ENCODE measurements at regions not wholly inside any gene's neighbourhood (a gene's known extent, or its start where the extent isn't known, plus 50 kb on each side); places are given as distances from the start of the nearest gene placed in this dataset.
"Not testable (repeated sequence)": the region's sequence is repeated elsewhere in the genome, so short reads cannot be mapped to it uniquely, and the experiment has no call there.

GRCh38 chr4:156113138-156113765 is 159.6 kb upstream of the CTSO start:
- H3K27me3 ChIP-seq (ENCODE audit: control insufficient read depth, insufficient read depth, low read length): no peaks in the 10 kb centered on the region
- peaks cover 55% of the 10 kb centered on the region for H3K4me1 ChIP-seq (ENCODE audit: control insufficient read depth, insufficient read depth, low read length)
- H3K4me3 ChIP-seq (ENCODE audit: low read length): no peak overlapping the region
- H3K9me3 ChIP-seq (replicated peaks; ENCODE audit: low read length): no peaks in the 10 kb centered on the region
- H3K36me3 ChIP-seq (ENCODE audit: insufficient read depth, low read length): no peaks in the 10 kb centered on the region
- H3K4me2 ChIP-seq (ENCODE audit: low read length): no peak overlapping the region
- H3K9ac ChIP-seq (ENCODE audit: low read depth, low read length): peak overlapping the region; percentile 14

GRCh38 chr4:156111686-156112085 is 158.0 kb upstream of the CTSO start:
- peak overlapping the region; percentile 7 for H3K4me2 ChIP-seq (ENCODE audit: low read length)
- no peaks in the 10 kb centered on the region for H3K27me3 ChIP-seq (ENCODE audit: control insufficient read depth, insufficient read depth, low read length)
- H3K36me3 ChIP-seq (ENCODE audit: insufficient read depth, low read length): no peaks in the 10 kb centered on the region
- no peak overlapping the region for H3K4me3 ChIP-seq (ENCODE audit: low read length)
- H3K9me3 ChIP-seq (replicated peaks; ENCODE audit: low read length): no peaks in the 10 kb centered on the region
- H3K4me1 ChIP-seq (ENCODE audit: control insufficient read depth, insufficient read depth, low read length): peaks cover 50% of the 10 kb centered on the region
- peak overlapping the region; percentile 59 for H3K9ac ChIP-seq (ENCODE audit: low read depth, low read length)

DNA sequence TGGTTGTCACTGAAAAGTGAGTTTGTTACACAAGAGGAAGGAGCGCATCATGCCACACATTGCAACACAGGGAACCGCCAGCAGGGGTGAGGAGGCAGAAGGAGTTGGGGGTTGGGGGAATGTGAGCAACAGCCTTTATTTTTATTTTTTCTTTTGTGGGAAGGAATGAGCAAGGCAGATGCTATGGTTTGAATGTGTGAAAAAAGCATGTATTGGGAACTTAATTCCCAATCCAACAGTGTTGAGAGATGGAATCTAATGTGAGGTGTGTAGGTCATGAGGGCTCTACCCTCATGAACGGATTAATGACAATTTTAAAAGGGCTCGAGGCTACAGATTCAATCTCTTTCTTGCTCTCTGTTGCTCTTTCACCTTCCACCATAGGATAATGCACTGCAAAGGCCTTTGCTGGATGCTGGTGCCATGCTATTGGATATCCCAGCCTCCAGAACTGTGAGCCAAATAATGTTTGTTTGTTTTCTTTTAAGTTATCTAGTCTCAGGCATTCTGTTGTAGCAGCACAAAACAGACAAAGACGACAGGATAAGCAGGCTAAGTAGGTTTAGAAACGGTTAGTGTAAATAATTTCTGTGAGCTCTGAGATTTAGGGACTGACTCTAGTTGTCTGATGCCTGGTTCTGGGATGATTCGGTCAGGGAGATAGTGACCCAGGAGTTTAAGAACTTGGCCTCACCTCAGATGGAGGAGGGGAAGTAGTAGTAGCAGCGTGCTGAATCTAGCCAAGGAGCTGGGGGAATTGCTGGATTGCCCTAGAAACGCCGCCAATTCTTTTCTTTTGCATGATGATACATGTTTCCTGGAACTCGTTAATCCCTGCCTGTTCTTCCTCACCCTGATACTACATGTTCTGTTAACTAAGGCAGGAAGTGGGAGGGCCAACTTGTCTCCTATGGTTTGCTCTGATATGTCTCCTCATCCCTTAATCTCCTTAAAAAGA is 156.6 kb upstream of the CTSO start:
- H3K36me3 ChIP-seq (ENCODE audit: insufficient read depth, low read length): no peaks in the 10 kb centered on the region
- no peaks in the 10 kb centered on the region for H3K9me3 ChIP-seq (replicated peaks; ENCODE audit: low read length)
- H3K4me2 ChIP-seq (ENCODE audit: low read length): peak overlapping the region; percentile 28
- H3K27me3 ChIP-seq (ENCODE audit: control insufficient read depth, insufficient read depth, low read length): no peaks in the 10 kb centered on the region
- no peak overlapping the region for H3K4me3 ChIP-seq (ENCODE audit: low read length)
- H3K9ac ChIP-seq (ENCODE audit: low read depth, low read length): peak overlapping the region; percentile 0
- peaks cover 42% of the 10 kb centered on the region for H3K4me1 ChIP-seq (ENCODE audit: control insufficient read depth, insufficient read depth, low read length)

DNA sequence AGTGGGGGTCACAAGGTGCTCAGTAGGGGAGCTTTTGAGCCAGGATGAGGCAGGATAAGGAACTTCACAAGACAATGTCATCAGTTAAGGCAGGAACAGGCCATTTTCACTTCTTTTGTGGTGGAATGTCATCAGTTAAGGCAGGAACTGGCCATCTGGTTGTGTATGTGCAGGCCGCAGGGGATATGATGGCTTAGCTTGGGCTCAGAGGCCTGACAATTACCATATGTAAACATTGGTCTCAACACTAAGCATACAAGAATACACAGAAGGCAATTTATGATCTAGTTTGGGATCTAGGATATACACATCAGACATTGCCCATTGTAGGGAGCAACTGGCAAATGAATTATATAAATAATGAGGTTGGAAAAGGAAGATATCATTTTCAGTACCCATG is 155.4 kb upstream of the CTSO start:
- H3K4me1 ChIP-seq (ENCODE audit: control insufficient read depth, insufficient read depth, low read length): peaks cover 33% of the 10 kb centered on the region
- H3K4me3 ChIP-seq (ENCODE audit: low read length); H3K36me3 ChIP-seq (ENCODE audit: insufficient read depth, low read length); H3K9me3 ChIP-seq (replicated peaks; ENCODE audit: low read length); H3K4me2 ChIP-seq (ENCODE audit: low read length); H3K9ac ChIP-seq (ENCODE audit: low read depth, low read length); H3K27me3 ChIP-seq (ENCODE audit: control insufficient read depth, insufficient read depth, low read length): not testable (repeated sequence)

DNA sequence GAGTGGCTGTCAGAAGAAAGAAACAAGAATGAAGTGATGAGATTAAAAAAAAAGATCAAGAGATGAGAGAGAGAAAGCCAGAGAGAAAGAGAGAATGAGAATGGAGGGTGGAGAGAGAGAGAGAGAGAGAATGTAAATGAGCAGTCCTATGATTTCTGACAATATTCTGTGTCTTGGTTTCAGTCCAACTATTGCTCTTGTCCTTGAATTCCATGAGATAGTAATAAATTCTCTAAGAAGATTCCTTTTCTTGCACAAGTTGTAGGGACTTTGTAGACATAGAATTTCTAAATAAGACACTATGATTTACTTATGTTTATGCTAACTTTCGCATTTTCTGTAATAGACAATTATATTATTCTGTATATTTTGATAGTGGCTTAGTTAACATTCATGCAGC is 149.6 kb upstream of the CTSO start:
- Histone ChIP-seq H3K27me3 (ENCODE audit: control insufficient read depth, insufficient read depth, low read length) (no peaks in the 10 kb centered on the region), H3K4me2 (ENCODE audit: low read length) (no peak overlapping the region), H3K36me3 (ENCODE audit: insufficient read depth, low read length) (no peaks in the 10 kb centered on the region), H3K4me1 (ENCODE audit: control insufficient read depth, insufficient read depth, low read length) (peaks cover 38% of the 10 kb centered on the region), H3K9ac (ENCODE audit: low read depth, low read length) (no peak overlapping the region), H3K9me3 (replicated peaks; ENCODE audit: low read length) (no peaks in the 10 kb centered on the region), H3K4me3 (ENCODE audit: low read length) (no peak overlapping the region)

GRCh38 chr4:156102411-156102810 is 148.7 kb upstream of the CTSO start:
- Histone ChIP-seq H3K36me3 (ENCODE audit: insufficient read depth, low read length) (no peaks in the 10 kb centered on the region), H3K4me2 (ENCODE audit: low read length) (no peak overlapping the region), H3K4me3 (ENCODE audit: low read length) (no peak overlapping the region), H3K9ac (ENCODE audit: low read depth, low read length) (no peak overlapping the region), H3K27me3 (ENCODE audit: control insufficient read depth, insufficient read depth, low read length) (no peaks in the 10 kb centered on the region), H3K4me1 (ENCODE audit: control insufficient read depth, insufficient read depth, low read length) (peaks cover 38% of the 10 kb centered on the region), H3K9me3 (replicated peaks; ENCODE audit: low read length) (no peaks in the 10 kb centered on the region)

- H3K4me3 ChIP-seq (ENCODE audit: low read length): peak overlapping the region; percentile 18
- H3K4me2 ChIP-seq (ENCODE audit: low read length): peak overlapping the region; percentile 34
- no peaks in the 10 kb centered on the region for H3K9me3 ChIP-seq (replicated peaks; ENCODE audit: low read length)
- peaks cover 38% of the 10 kb centered on the region for H3K4me1 ChIP-seq (ENCODE audit: control insufficient read depth, insufficient read depth, low read length)
- no peaks in the 10 kb centered on the region for H3K36me3 ChIP-seq (ENCODE audit: insufficient read depth, low read length)
- peak overlapping the region; percentile 46 for H3K9ac ChIP-seq (ENCODE audit: low read depth, low read length)
- no peaks in the 10 kb centered on the region for H3K27me3 ChIP-seq (ENCODE audit: control insufficient read depth, insufficient read depth, low read length)
Observed at GRCh38 chr4:156101571-156101970, 147.9 kb upstream of the CTSO start.

DNA sequence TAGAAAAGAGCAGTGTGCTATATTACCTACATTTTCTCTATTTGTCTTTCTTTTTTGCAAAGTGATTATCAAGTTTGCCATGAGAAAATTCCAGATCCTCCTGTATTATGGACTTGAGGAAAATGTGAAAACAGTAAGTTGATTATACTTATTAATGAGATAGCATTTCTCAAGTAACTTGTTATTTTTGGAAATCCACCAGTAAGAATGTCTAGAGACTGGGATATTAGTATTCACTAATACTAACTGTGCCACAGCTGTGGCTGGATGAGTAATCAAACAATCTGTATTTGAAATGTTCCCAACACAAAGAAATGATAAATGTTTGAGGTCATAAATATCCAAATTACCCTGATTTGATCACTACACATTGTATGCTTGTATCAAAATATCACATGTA is 147.0 kb upstream of the CTSO start:
- Histone ChIP-seq H3K9ac (ENCODE audit: low read depth, low read length) (peak overlapping the region; percentile 46), H3K4me2 (ENCODE audit: low read length) (peak overlapping the region; percentile 34)

GRCh38 chr4:156098805-156099204 is 145.1 kb upstream of the CTSO start:
- Histone ChIP-seq H3K4me2 (ENCODE audit: low read length) (no peak overlapping the region), H3K36me3 (ENCODE audit: insufficient read depth, low read length) (no peaks in the 10 kb centered on the region), H3K4me1 (ENCODE audit: control insufficient read depth, insufficient read depth, low read length) (peaks cover 38% of the 10 kb centered on the region), H3K4me3 (ENCODE audit: low read length) (no peak overlapping the region), H3K9me3 (replicated peaks; ENCODE audit: low read length) (no peaks in the 10 kb centered on the region), H3K9ac (ENCODE audit: low read depth, low read length) (no peak overlapping the region), H3K27me3 (ENCODE audit: control insufficient read depth, insufficient read depth, low read length) (no peaks in the 10 kb centered on the region)

More for the DNA sequence above, 147.0 kb upstream of the CTSO start:
- no peaks in the 10 kb centered on the region for H3K36me3 ChIP-seq (ENCODE audit: insufficient read depth, low read length)
- no peaks in the 10 kb centered on the region for H3K27me3 ChIP-seq (ENCODE audit: control insufficient read depth, insufficient read depth, low read length)
- peaks cover 38% of the 10 kb centered on the region for H3K4me1 ChIP-seq (ENCODE audit: control insufficient read depth, insufficient read depth, low read length)
- no peaks in the 10 kb centered on the region for H3K9me3 ChIP-seq (replicated peaks; ENCODE audit: low read length)
- H3K4me3 ChIP-seq (ENCODE audit: low read length): no peak overlapping the region

- Histone ChIP-seq H3K9me3 (replicated peaks; ENCODE audit: low read length) (no peaks in the 10 kb centered on the region), H3K4me2 (ENCODE audit: low read length) (no peak overlapping the region), H3K9ac (ENCODE audit: low read depth, low read length) (no peak overlapping the region), H3K4me3 (ENCODE audit: low read length) (no peak overlapping the region), H3K36me3 (ENCODE audit: insufficient read depth, low read length) (no peaks in the 10 kb centered on the region), H3K27me3 (ENCODE audit: control insufficient read depth, insufficient read depth, low read length) (no peaks in the 10 kb centered on the region), H3K4me1 (ENCODE audit: control insufficient read depth, insufficient read depth, low read length) (no peaks in the 10 kb centered on the region)
Observed at GRCh38 chr4:156085100-156085499, 131.4 kb upstream of the CTSO start.

DNA sequence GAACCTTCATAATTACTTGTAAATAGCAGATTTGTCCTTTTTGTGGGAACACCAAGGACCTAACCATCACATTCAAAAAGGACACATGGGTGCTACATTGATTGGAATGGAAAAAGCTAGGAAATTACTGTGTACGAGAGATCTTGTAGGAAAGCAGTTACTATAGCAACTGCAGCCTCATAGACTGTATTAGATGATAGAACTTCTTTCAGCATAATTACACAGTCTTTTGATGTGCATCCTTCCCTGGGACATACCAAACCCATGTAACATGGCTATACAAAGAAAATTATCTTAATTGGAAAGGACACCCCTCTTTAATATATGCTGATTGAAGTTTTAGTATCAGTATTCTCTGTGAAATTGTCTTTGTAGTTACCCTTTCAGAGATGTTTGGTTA is 130.7 kb upstream of the CTSO start:
- no peak overlapping the region for H3K4me3 ChIP-seq (ENCODE audit: low read length)
- no peaks in the 10 kb centered on the region for H3K27me3 ChIP-seq (ENCODE audit: control insufficient read depth, insufficient read depth, low read length)
- no peak overlapping the region for H3K4me2 ChIP-seq (ENCODE audit: low read length)
- H3K9ac ChIP-seq (ENCODE audit: low read depth, low read length): no peak overlapping the region
- H3K4me1 ChIP-seq (ENCODE audit: control insufficient read depth, insufficient read depth, low read length): no peaks in the 10 kb centered on the region
- no peaks in the 10 kb centered on the region for H3K9me3 ChIP-seq (replicated peaks; ENCODE audit: low read length)
- H3K36me3 ChIP-seq (ENCODE audit: insufficient read depth, low read length): no peaks in the 10 kb centered on the region
